Upper lobe of left lung (tissue), 6 donors: ENCODE measurements at regions not wholly inside any gene's neighbourhood (a gene's known extent, or its start where the extent isn't known, plus 50 kb on each side); places are given as distances from the start of the nearest gene placed in this dataset.

ENCODE experiments used
- ATAC-seq, 2 donors: fragments of 200-7000 bp; cut with Tn5 transposase; one replicate each; pipeline ENCODE4 v1.9.1; 2022; ENCODE audit warnings: mild to moderate bottlenecking in 2 of 2, moderate library complexity in 2 of 2; ENCODE audit not compliant: low FRiP score in 2 of 2
- DNase-seq, 2 donors: peaks; one replicate each; pipeline ENCODE4 v3.0.0-alpha.2; 2019 to 2020
- H3K27ac ChIP-seq, 4 donors: fragments of 200-600 bp; sonication (generic); one replicate each; pipeline ENCODE4 v1.5.1; 2016 to 2019
- H3K27me3 ChIP-seq, 4 donors: fragments of 200-600 bp; sonication (generic); one replicate each; pipeline ENCODE4 v1.5.1; 2017 to 2019
- H3K36me3 ChIP-seq, 4 donors: fragments of 200-600 bp; sonication (generic); one replicate each; pipeline ENCODE4 v1.5.1; 2016 to 2019
- H3K4me1 ChIP-seq, 4 donors: fragments of 200-600 bp; sonication (generic); one replicate each; pipeline ENCODE4 v1.5.1; 2018 to 2019
- H3K4me3 ChIP-seq, 4 donors: fragments of 200-600 bp; sonication (generic); one replicate each; pipeline ENCODE4 v1.5.1; 2017 to 2019; ENCODE audit warnings: mild to moderate bottlenecking in 2 of 4, moderate library complexity in 1 of 4
- H3K9me3 ChIP-seq, 4 donors: fragments of 200-600 bp; sonication (generic); one replicate each; pipeline ENCODE4 v1.5.1; 2018 to 2019
- CTCF ChIP-seq, 6 experiments: fragments of 450-650 bp in 4 of 6; fragments of 200-600 bp in 2 of 6; sonication (generic) in 2 of 6; IDR thresholded peaks; one replicate each; pipeline ENCODE4 v1.5.1; 2016 to 2019; ENCODE audit warnings: antibody characterized with exemption in 6 of 6
- EP300 ChIP-seq, 4 donors: sonication (generic); formaldehyde crosslinking; IDR thresholded peaks; one replicate each; pipeline ENCODE4 v1.5.1; 2017; ENCODE audit warnings: antibody characterized with exemption in 4 of 4, control low read depth in 2 of 4
- POLR2A ChIP-seq, 4 donors: fragments of 450-650 bp; IDR thresholded peaks; one replicate each; pipeline ENCODE4 v1.5.1; 2016 to 2017; ENCODE audit warnings: antibody characterized with exemption in 4 of 4, mild to moderate bottlenecking in 2 of 4
- POLR2AphosphoS5 ChIP-seq, 2 donors: sonication (generic); formaldehyde crosslinking; IDR thresholded peaks; one replicate each; pipeline ENCODE4 v1.5.1; 2017; ENCODE audit warnings: antibody characterized with exemption in 2 of 2
- WGBS, 2 donors: methylation state at CpG; one replicate each; pipeline ENCODE4 v1.1.5; 2017 to 2018; 5-methylcytosine and 5-hydroxymethylcytosine counted together
- donor health status: DM: no; HTN: no; CAD: no; lungs with moderate emphysema.
- donor health status: DM: no; HTN: yes; CAD: no; lungs with severe emphysema.

DNA sequence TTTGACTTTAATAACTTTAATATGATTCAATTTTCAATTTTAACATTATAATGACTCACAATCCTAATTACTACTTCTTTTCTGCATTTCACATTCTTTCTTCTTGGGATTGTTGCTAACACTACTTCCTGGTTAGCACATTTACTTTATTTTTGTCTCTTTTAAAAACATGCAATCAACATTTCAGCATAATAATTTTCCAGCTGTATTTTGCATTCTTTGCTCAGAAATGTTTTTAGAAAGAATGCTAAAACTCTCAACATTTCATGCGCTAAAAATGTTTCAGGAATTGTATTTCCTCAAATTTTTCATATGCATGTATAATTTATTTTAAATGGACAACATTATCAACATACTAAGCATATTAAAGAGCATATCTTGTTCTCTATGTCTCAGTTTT lies 1302.1 kb upstream of the GJE1 start:
- no peaks in the 10 kb centered on the region for H3K36me3 ChIP-seq
- H3K4me3 ChIP-seq, result no peak overlapping the region
- no peaks in the 10 kb centered on the region for H3K9me3 ChIP-seq
- 81 to 97% methylated on average over 1 of the region's 1 CpG for WGBS, 2 donors
- TF ChIP-seq EP300 (IDR thresholded peaks at IDR 0.05) (no peak), POLR2AphosphoS5 (IDR thresholded peaks at IDR 0.05) (no peak), POLR2A (IDR thresholded peaks at IDR 0.05) (no peak), CTCF (IDR thresholded peaks at IDR 0.05) (no peak)
- no peak overlapping the region for H3K27ac ChIP-seq
- no peak for DNase-seq
- no peak for ATAC-seq
- H3K27me3 ChIP-seq, result no peaks in the 10 kb centered on the region
- no peaks in the 10 kb centered on the region for H3K4me1 ChIP-seq

DNA sequence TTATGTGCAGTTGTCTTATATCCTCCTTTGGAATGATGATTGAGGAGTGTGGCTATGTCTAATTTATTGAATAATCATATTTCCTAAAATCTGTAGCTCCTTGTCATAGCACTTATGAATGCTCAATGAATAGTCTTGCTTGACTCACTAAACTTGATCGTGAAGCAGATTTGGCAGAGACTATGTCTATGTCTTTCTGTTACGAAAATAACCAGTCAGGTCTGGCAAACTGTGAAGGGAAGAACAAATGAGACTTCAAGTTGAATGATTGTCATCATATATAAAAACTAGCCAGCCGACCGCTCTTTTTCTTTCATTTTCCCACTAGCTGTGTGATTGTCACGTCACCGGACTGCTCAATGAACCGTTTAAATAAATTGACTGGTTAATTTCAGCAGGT lies 1303.9 kb upstream of the GJE1 start:
- H3K9me3 ChIP-seq, result no peaks in the 10 kb centered on the region
- WGBS, 2 donors, result 88 to 90% methylated on average over 7 of the region's 7 CpGs
- DNase-seq, result no peak
- H3K27me3 ChIP-seq, result no peaks in the 10 kb centered on the region
- H3K4me1 ChIP-seq, result no peaks in the 10 kb centered on the region
- no peak overlapping the region for H3K4me3 ChIP-seq
- no peak for ATAC-seq
- H3K27ac ChIP-seq, result no peak overlapping the region
- no peak for TF ChIP-seq POLR2AphosphoS5 (IDR thresholded peaks at IDR 0.05)
- no peak for TF ChIP-seq CTCF (IDR thresholded peaks at IDR 0.05)
- TF ChIP-seq EP300 (IDR thresholded peaks at IDR 0.05), result no peak
- TF ChIP-seq POLR2A (IDR thresholded peaks at IDR 0.05), result no peak
- no peaks in the 10 kb centered on the region for H3K36me3 ChIP-seq

- 37 to 42% methylated on average over 2 of the region's 2 CpGs for WGBS, 2 donors
Observed at GRCh38 chr6:140827593-140827992, 1305.1 kb upstream of the GJE1 start.

DNA sequence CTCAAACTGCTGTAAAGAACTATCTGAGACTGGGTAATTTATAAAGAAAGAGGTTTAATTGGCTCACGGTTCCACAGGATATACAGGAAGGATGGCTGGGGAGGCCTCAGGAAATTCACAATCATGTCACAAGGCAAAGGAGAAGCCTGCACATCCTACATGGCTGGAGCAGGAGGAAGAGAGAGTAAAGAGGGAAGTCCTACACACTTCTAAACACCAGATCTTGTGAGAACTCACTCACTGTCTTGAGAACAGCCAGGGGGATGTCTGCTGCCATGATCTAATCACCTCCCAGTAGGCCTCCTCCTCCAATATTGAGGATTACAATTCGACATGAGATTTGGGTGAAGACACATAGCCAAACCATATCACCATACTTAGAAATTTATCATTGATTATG lies 1307.0 kb upstream of the GJE1 start:
- WGBS, 2 donors, result 61 to 65% methylated on average over 2 of the region's 2 CpGs
- TF ChIP-seq CTCF (IDR thresholded peaks at IDR 0.05) (no peak), POLR2AphosphoS5 (IDR thresholded peaks at IDR 0.05) (no peak), EP300 (IDR thresholded peaks at IDR 0.05) (no peak), POLR2A (IDR thresholded peaks at IDR 0.05) (no peak)
- Histone ChIP-seq H3K4me3 (no peak overlapping the region), H3K36me3 (no peaks in the 10 kb centered on the region), H3K9me3 (no peaks in the 10 kb centered on the region), H3K4me1 (no peaks in the 10 kb centered on the region), H3K27me3 (no peaks in the 10 kb centered on the region), H3K27ac (no peak overlapping the region)
- no peak for DNase-seq
- ATAC-seq, result no peak

More at GRCh38 chr6:140827593-140827992, 1305.1 kb upstream of the GJE1 start:
- no peaks in the 10 kb centered on the region for H3K36me3 ChIP-seq
- H3K27ac ChIP-seq, result no peak overlapping the region
- H3K9me3 ChIP-seq, result no peaks in the 10 kb centered on the region
- H3K4me1 ChIP-seq, result no peaks in the 10 kb centered on the region
- no peak for DNase-seq
- no peak overlapping the region for H3K4me3 ChIP-seq
- no peaks in the 10 kb centered on the region for H3K27me3 ChIP-seq
- TF ChIP-seq CTCF (IDR thresholded peaks at IDR 0.05) (no peak), EP300 (IDR thresholded peaks at IDR 0.05) (no peak), POLR2A (IDR thresholded peaks at IDR 0.05) (no peak)
- no peak for ATAC-seq

DNA sequence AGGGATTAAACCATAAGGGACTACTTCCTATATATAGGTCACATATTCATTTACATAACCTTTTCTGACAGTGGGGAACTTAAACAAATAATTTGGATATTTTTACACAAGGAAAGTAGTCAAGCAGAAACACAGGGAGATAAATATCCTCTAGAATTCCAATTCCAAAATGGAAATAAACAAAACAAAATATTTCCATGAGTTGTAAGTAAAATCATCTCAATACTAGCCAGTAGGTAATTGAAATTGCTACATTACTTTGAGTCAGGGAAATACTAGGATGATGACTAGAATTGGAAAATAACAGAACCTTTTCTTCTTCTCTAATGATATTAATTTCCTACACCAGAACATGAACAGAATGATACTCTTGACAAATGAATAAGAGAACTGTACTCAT lies 1308.1 kb upstream of the GJE1 start:
- TF ChIP-seq POLR2AphosphoS5 (IDR thresholded peaks at IDR 0.05) (no peak), POLR2A (IDR thresholded peaks at IDR 0.05) (no peak), CTCF (IDR thresholded peaks at IDR 0.05) (no peak)
- Histone ChIP-seq H3K9me3 (no peaks in the 10 kb centered on the region), H3K27ac (no peak overlapping the region), H3K4me3 (no peak overlapping the region), H3K36me3 (no peaks in the 10 kb centered on the region), H3K4me1 (no peaks in the 10 kb centered on the region), H3K27me3 (no peaks in the 10 kb centered on the region)
- DNase-seq, result no peak
- no peak for ATAC-seq
